Posterior cingulate gyrus (tissue), 11 donors: ENCODE measurements at regions not wholly inside any gene's neighbourhood (a gene's known extent, or its start where the extent isn't known, plus 50 kb on each side); places are given as distances from the start of the nearest gene placed in this dataset.

Experiments used
- DNase-seq, 10 donors: peaks; one replicate each; pipeline versions ENCODE4 v3.0.0 to v3.0.0-alpha.2; 2020 to 2021; ENCODE audit warnings: mixed read lengths in 3 of 10
- intact Hi-C: fragments of 100-400 bp; cut with DNase I; formaldehyde crosslinking; loops from one replicate; pipeline ENCODE4 v1.15.1; 2023

- intact Hi-C loops, result no loop called here
- DNase-seq, result no peak
These were observed 226.6 kb upstream of the PWP1 start for GRCh38 chr12:107458990-107459389.

- intact Hi-C loops, result no loop called here
These were observed 226.0 kb upstream of the PWP1 start for GRCh38 chr12:107459641-107460040.

DNA sequence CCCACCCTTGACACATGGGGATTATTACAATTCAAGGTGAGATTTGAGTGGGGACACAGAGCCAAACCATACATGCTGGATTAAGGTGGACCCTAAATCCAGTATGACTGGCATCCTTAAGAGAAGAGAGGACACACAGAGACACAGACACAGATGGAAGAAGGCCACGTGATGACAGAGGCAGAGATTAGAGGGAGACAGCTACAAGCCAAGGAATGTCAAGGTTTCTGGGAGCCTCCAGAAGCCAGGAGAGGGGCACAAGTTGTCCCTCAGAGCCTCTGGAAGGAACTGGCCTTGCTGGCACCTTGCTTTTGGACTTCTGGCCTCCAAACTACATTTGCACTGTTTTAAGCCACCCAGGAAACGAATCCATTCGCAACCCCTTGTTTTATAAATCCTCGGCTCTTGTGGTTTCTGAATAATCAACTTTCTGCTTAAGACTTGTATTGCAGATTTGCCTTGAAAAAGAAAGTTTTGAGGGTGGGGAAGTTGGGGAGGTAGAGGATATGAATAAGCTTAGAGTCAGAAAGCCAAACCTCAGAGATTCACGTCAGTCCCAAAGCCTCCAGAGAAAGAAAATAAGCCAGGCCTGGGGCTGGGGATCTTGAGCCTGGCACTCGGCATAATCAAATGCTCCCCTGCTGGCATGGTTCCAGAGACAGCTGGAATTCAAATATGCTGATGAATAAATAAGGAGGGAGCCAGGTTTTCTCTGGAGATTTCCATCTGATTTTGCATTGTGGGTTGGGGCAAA lies 224.2 kb upstream of the PWP1 start:
- DNase-seq, result no peak
- intact Hi-C loops, result no loop called here

More at GRCh38 chr12:107459641-107460040, 226.0 kb upstream of the PWP1 start:
- no peak for DNase-seq

- DNase-seq, result no peak
These were observed 222.9 kb upstream of the PWP1 start for GRCh38 chr12:107462428-107463332.

DNA sequence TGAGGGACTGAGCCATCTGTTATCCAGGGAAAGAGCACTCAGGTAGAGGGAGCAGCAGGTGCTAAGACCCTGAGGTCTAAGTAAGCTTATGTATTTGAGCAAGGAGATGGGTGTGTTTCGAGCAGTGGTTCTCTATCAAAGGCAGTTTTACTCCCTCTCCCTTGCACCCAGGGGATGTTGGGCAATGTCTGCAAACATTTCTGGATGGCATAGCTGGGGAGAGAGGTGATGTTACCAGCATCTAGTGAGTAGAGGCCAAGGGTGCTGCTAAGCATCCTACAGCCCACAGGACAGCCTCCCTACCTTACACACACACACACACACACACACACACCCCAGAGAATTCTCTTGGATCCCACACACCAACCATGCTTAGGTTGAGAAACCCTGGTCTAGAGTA lies 221.0 kb upstream of the PWP1 start:
- intact Hi-C loops, result no loop called here

More at GRCh38 chr12:107462428-107463332, 222.9 kb upstream of the PWP1 start:
- intact Hi-C loops, result no loop called here

GRCh38 chr12:107465625-107466024 lies 220.0 kb upstream of the PWP1 start:
- DNase-seq, result no peak
- intact Hi-C loops, result no loop called here

More for the DNA sequence above, 221.0 kb upstream of the PWP1 start:
- no peak for DNase-seq

DNA sequence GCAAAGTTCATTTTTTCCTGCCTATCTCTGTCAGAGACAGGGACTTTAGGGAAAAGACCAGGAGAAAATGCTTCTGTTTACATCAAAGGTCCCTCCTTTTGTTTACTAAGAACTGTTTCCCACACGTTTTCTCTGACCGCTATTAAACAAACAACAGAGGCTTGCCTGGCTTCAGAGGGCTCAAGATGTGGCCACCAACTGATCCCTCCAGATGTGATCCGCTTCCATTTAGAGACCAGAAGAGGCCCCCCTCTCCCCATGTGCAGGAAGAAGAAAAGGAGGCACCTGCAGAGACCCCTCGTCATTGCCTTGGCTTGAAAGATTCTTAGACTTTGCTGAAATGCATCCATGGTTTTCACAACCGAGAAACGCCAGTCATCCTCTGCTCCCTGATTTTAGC lies 217.9 kb upstream of the PWP1 start:
- intact Hi-C loops, result no loop called here
- DNase-seq, result no peak

DNA sequence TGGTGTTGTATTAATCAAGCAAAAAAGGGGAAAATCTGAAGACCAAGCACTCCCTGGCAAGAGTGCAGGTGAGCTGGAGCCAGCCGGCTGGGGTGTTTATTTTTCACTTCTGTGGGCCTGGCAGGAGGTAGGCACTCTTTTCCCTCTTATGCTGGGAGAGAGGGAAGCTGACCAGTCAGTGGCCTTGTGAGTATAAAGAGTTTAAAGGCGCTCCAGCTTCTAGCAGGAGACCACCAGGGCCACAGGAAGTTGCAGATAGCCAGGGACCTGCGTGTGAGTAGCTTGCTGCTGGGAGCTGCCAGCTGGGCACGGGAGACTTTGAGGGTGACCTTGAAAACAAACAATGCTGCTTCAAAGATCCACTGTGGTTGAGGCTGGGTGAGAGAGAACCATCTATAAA lies 217.4 kb upstream of the PWP1 start:
- intact Hi-C loops, result no loop called here
- DNase-seq, result no peak

DNA sequence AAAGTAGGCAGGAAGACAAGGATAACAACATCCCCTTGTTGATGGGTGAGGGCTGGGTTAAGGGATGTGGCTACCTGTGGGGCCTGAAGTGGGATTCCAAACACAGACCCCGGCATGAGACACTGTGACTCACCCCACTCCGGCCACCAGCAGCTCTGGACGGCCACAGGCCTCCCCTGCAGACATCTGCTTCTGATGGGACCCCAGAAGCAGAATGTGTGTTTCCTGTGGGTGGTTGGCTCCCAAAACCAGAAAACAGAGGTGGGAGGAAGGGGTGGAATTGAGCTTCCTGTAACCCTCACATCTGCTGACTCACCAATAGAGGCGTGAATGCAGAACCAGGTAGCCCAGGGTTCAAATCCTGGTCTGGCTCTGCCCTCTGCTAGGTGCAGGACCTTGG lies 216.6 kb upstream of the PWP1 start:
- no peak for DNase-seq
- intact Hi-C loops, result no loop called here

DNA sequence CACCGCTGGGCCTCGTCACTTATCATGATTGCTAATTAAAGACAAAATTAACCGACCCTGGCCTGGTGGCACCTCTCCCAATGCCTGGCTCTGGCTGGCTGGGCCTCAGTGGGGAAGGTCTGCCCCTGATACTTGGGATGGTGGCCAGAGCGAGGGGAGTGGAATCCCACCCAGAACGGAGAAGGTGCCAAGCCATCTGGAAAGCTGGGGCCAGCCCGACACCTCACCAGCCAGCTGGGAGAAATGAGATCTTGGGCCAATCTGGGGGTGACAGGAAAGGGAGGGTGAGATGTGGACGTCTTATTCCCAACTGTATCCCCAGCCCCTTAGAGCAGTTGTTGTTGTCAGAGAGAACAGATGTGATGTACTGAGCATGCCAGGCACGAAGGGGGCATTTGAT lies 215.0 kb upstream of the PWP1 start:
- intact Hi-C loops, result no loop called here
- peak in 1 of 10 donors; percentile 75 for DNase-seq

GRCh38 chr12:107472308-107472707 lies 213.3 kb upstream of the PWP1 start:
- intact Hi-C loops, result no loop called here
- DNase-seq, result no peak

DNA sequence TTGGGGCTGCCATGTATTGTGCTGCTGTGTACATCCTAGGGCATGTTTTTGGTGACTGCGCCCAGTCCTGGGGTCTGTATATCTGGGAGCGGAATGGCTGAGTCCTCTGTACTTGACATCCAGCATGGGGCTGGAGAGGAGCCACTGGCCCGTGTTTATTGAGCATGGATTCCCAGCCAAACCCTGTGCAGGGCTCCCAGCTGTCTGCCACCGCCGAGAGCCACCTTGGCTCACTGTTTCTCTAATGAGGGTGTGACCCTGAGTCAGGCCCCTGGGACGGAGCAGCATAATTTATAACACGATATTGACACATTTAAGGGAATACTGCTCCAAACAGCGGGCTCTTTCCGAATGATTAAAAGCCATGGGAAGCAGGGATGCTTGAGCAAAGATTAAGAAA lies 211.5 kb upstream of the PWP1 start:
- DNase-seq, result no peak
- intact Hi-C loops, result no loop called here

DNA sequence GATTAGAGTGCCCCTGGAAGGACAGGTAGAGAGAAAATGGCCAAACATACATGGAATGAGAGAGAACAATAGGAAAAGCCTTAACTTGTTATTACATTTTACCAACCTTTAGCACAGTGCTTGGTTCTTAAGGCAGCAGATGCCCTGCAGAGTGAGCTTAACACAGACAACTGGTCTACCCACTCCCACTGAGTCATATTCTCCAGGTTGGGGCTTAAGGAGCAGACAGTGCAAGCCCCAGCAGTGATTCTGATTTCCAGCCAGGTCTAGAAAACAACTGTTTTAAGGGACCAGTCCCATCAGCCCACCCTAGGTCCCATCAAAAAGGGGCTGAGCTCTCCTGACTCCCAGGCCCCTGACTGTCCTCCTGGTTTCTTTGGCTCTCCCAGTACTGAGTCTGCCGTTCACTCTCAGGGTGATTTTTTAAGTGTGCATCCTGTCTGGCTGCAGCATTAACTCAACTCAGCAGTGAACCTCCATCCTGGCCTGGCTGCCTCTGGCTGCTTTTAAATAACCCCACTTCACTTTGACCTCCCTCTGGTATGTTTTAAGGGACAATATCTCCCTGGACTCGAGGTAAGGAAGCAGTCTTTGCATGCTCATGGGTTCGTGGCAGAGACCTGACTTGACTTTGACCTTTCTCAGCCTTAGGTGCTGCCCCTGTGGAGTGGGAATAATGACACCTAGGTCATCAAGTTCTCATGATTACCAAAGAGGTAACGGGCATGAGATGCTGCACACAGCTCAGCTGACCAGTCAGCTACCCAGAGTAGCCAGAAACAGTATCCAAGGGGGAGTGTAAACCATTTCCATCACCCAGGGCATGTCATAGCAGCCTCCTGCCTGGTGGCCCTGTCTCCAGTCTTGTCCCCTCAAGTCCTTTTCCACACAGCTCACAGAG lies 210.7 kb upstream of the PWP1 start:
- intact Hi-C loops, result no loop called here
- DNase-seq, result no peak

DNA sequence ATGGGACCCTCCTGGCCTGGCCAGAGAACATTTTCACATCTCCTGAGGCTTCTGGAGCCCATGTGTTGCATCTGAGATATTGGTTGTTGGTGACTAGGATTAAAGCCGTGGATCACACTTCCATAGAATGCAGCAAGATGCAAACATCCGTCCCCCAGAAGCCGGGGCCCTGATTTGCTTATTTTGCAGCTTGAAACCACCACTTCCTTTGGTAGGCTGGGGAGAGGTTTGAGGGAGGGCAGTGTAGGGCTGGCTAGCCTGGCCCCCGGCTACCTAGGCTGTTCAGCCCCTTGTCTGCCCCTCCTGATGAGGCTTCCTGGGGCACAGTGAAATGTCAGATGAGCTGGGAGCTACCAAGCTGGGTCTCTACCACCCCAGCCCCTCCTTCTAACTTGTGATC lies 209.7 kb upstream of the PWP1 start:
- DNase-seq, result no peak
- intact Hi-C loops, result no loop called here

GRCh38 chr12:107477018-107477417 lies 208.6 kb upstream of the PWP1 start:
- intact Hi-C loops, result no loop called here
- DNase-seq, result no peak

- intact Hi-C loops, result no loop called here
- DNase-seq, result no peak
These were observed 207.5 kb upstream of the PWP1 start for GRCh38 chr12:107477947-107478610.

- DNase-seq, result no peak
- intact Hi-C loops, result no loop called here
These were observed 206.7 kb upstream of the PWP1 start for GRCh38 chr12:107478881-107479280.

GRCh38 chr12:107480836-107481608 lies 204.6 kb upstream of the PWP1 start:
- no peak for DNase-seq
- intact Hi-C loops, result no loop called here

- intact Hi-C loops, result no loop called here
- no peak for DNase-seq
These were observed 201.4 kb upstream of the PWP1 start for GRCh38 chr12:107484230-107484629.
